Bronchial epithelial cell (primary cell): ENCODE measurements at regions not wholly inside any gene's neighbourhood (a gene's known extent, or its start where the extent isn't known, plus 50 kb on each side); places are given as distances from the start of the nearest gene placed in this dataset.

Experiments
- DNase-seq: peaks from one replicate; pipeline ENCODE4 v3.0.0-alpha.2; 2010; ENCODE audit warnings: low read depth
- FAIRE-seq: peaks from 2 replicates; lab custom pipeline; 2011; peaks lifted over from hg19 to GRCh38; lab: Jason Lieb, UNC
- H3K27me3 ChIP-seq: 2 replicates; pipeline ENCODE4 v1.5.1; 2011; ENCODE audit warnings: low read length; ENCODE audit not compliant: control insufficient read depth, insufficient read depth
- H3K36me3 ChIP-seq: 2 replicates; pipeline ENCODE4 v1.5.1; 2011; ENCODE audit warnings: low read length; ENCODE audit not compliant: control insufficient read depth, insufficient read depth
- H3K4me3 ChIP-seq: 2 replicates; pipeline ENCODE4 v1.5.1; 2011; ENCODE audit warnings: mild to moderate bottlenecking, low read depth, low read length, control low read depth
- CTCF ChIP-seq: IDR thresholded peaks from 2 replicates; pipeline ENCODE4 v1.5.1; 2011; ENCODE audit warnings: mild to moderate bottlenecking, moderate library complexity, low read length, control low read depth, inconsistent platforms; ENCODE audit not compliant: insufficient read depth, severe bottlenecking

- DNase-seq (no peak), FAIRE-seq (no peak)
- Histone ChIP-seq H3K27me3 (no peaks in the 10 kb centered on the region), H3K4me3 (no peak overlapping the region), H3K36me3 (no peaks in the 10 kb centered on the region)
- no peak for TF ChIP-seq CTCF
These were observed 421.3 kb downstream of the CETN3 start for GRCh38 chr5:89988129-89988810.

GRCh38 chr5:89983216-89983615, 426.3 kb downstream of the CETN3 start:
- Histone ChIP-seq H3K36me3 (no peaks in the 10 kb centered on the region), H3K27me3 (no peaks in the 10 kb centered on the region), H3K4me3 (no peak overlapping the region)
- FAIRE-seq = no peak
- DNase-seq = no peak
- no peak for TF ChIP-seq CTCF

- TF ChIP-seq CTCF = no peak
- no peak for DNase-seq
- Histone ChIP-seq H3K36me3 (no peaks in the 10 kb centered on the region), H3K4me3 (no peak overlapping the region), H3K27me3 (no peaks in the 10 kb centered on the region)
- no peak for FAIRE-seq
These were observed 427.4 kb downstream of the CETN3 start for GRCh38 chr5:89981878-89982773.

GRCh38 chr5:89981021-89981420, 428.5 kb downstream of the CETN3 start:
- H3K4me3 ChIP-seq = no peak overlapping the region
- no peaks in the 10 kb centered on the region for H3K36me3 ChIP-seq
- FAIRE-seq (no peak), DNase-seq (no peak)
- TF ChIP-seq CTCF = no peak
- H3K27me3 ChIP-seq = no peaks in the 10 kb centered on the region

GRCh38 chr5:89973516-89973915, 436.0 kb downstream of the CETN3 start:
- no peak for TF ChIP-seq CTCF
- H3K36me3 ChIP-seq = no peaks in the 10 kb centered on the region
- no peak for DNase-seq
- FAIRE-seq = no peak
- no peak overlapping the region for H3K4me3 ChIP-seq
- no peaks in the 10 kb centered on the region for H3K27me3 ChIP-seq
